Muscle layer of duodenum (tissue), 2 donors: ENCODE measurements at regions not wholly inside any gene's neighbourhood (a gene's known extent, or its start where the extent isn't known, plus 50 kb on each side); places are given as distances from the start of the nearest gene placed in this dataset.

Source experiments
- H3K27ac ChIP-seq: one replicate; pipeline ENCODE4 v1.7.0; 2013; ENCODE audit warnings: mild to moderate bottlenecking, low read length
- H3K27me3 ChIP-seq: one replicate; pipeline ENCODE4 v1.7.0; 2013; ENCODE audit warnings: low read depth, mild to moderate bottlenecking, control low read depth, low read length
- H3K36me3 ChIP-seq, 2 donors: one replicate each; pipeline ENCODE4 v1.7.0; 2013; ENCODE audit warnings: low read length in 2 of 2, control low read depth in 1 of 2, mild to moderate bottlenecking in 1 of 2; ENCODE audit not compliant: insufficient read depth in 2 of 2, control insufficient read depth in 1 of 2
- H3K4me1 ChIP-seq, 2 donors: one replicate each; pipeline ENCODE4 v1.7.0; 2013; ENCODE audit warnings: low read length in 2 of 2, mild to moderate bottlenecking in 2 of 2, control low read depth in 1 of 2, moderate library complexity in 1 of 2; ENCODE audit not compliant: insufficient read depth in 2 of 2, control insufficient read depth in 1 of 2
- H3K4me3 ChIP-seq, 2 donors: one replicate each; pipeline ENCODE4 v1.7.0; 2013; ENCODE audit warnings: low read length in 2 of 2, low read depth in 1 of 2, mild to moderate bottlenecking in 1 of 2
- H3K9me3 ChIP-seq, 2 donors: one replicate each; pipeline ENCODE4 v1.7.0; 2013; ENCODE audit warnings: low read length in 2 of 2, control low read depth in 1 of 2, mild to moderate bottlenecking in 1 of 2; ENCODE audit not compliant: control insufficient read depth in 1 of 2
- donor health status: healthy.

DNA sequence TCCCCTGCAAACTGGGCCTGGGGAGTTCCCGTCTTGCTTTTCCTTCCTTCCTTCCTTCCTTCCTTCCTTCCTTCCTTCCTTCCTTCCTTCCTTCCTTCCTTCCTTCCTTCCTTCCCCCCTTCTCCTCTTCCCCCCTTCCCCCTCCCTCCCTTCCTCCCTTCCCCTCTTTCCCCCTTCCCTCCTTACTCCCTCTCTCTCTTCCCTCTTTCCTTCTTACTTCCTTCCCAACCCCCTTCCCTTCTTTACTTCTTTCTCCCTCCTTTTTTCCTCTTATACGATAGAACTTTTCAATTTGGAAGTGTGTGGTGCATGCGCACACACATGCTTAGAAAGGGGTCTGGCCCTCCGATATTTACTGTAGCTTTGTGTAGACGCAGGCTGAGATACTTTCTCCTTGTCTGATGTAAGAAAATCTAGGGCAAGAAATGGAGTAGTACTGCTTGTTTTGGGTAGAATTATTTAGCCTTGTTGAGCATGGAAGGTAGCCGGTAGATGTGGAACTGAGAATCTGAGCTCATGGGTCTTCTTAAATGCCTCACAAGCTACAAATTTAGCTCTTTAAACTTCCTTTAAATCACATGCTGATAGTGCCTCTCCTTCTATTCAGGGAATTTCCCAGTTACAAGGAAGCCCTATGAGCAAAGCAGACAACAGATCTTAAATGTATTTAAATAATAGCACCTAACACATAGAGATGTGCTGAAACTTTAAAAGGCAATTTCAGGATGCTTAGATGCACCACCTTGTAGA lies 189.6 kb downstream of the GPAT3 start:
- H3K9me3 ChIP-seq, result peaks cover 0 to 2% of the 10 kb centered on the region in 2 donors
- no peaks in the 10 kb centered on the region for H3K4me1 ChIP-seq
- no peak overlapping the region for H3K27ac ChIP-seq
- H3K27me3 ChIP-seq, result no peaks in the 10 kb centered on the region
- no peak overlapping the region for H3K4me3 ChIP-seq
- no peaks in the 10 kb centered on the region for H3K36me3 ChIP-seq

DNA sequence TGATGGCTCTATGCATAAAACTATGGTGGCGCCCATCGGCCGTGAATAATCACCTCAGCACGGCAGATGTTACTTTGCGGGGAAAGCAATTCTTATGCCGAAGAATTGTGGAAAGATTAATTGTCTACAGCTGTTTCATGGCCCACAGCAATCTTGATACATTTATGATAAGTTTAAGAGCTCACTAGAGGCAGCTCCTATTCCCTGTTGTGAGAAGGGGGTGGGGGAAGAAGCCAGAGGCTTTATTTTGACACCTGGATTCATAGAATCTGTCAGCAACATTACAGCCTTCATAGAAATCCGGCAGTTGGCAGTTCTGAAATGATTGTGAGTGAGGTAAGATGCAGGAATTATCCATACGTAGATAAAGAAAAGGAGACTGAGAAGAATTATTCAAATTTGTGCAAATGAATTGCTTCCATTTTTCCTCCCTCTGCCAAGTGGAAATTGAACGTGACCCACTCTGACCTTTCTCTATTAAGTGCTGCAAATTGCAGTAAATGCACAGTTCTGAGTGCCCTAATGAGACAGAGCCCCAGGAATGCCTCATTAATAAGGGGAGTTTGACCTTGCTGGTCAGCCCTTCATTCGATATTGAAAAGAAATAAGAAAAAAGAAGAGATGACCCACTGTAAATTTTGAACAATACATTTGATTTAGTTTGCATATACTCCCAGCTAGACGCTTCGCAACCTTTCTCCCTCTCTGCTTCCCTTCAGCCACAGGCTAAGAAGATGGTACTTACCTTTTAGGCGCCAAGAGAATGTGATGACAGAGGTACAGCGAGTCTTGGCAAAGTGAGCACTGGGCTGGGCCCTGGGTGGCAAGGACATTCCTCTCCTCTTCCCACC lies 188.8 kb downstream of the GPAT3 start:
- Histone ChIP-seq H3K27me3 (no peaks in the 10 kb centered on the region), H3K36me3 (no peaks in the 10 kb centered on the region), H3K4me1 (no peaks in the 10 kb centered on the region), H3K4me3 (no peak overlapping the region), H3K9me3 (peaks cover 0 to 2% of the 10 kb centered on the region in 2 donors), H3K27ac (no peak overlapping the region)

DNA sequence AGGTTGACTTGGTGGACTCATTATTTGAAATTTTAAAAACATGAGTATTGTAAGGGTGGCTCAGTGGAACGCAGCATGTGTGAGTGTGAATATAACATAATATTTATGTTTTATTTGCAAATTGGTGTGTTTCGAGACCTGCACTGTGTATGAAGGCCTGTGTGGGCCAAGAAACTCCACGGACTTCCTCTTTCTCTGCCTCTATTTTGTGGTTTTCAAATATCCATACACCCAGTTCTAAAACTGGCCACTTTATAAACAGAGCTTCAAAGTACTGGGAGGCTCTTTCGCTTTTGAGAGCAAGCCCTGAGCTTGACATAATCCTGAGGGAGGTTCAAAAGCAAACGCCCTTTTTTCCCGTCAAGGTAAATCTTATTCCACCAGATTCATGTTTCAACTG lies 187.7 kb downstream of the GPAT3 start:
- no peak overlapping the region for H3K4me3 ChIP-seq
- no peaks in the 10 kb centered on the region for H3K27me3 ChIP-seq
- H3K9me3 ChIP-seq, result peaks cover 0 to 2% of the 10 kb centered on the region in 2 donors
- no peaks in the 10 kb centered on the region for H3K4me1 ChIP-seq
- H3K36me3 ChIP-seq, result no peaks in the 10 kb centered on the region
- no peak overlapping the region for H3K27ac ChIP-seq

DNA sequence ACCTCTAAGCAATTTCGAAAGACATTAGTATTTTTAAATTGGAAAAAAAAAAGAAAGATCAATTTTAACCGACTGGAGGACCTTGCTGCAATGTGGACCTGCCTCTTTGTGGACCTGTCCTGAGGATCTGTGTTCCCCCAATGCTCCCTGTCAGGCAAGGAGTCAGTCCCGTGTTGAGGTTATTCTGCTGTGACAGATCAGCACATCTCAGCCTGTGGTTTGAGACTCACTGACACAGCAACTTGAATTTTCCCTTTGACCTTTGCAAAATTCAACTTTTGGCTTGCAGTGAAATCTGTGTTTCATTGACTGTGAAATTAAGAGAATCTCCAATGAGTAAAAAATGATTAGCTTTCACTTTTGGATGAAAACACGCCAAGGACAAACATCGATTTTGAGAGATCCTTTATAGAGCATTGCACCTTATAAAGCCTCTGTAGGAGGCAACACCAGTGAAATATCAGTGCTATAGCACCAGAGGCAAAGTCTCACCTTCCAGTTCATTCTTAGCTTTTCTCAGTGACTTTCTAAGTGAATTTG lies 186.9 kb downstream of the GPAT3 start:
- Histone ChIP-seq H3K4me3 (no peak overlapping the region), H3K9me3 (no peaks in the 10 kb centered on the region), H3K36me3 (no peaks in the 10 kb centered on the region), H3K27ac (no peak overlapping the region), H3K4me1 (no peaks in the 10 kb centered on the region), H3K27me3 (no peaks in the 10 kb centered on the region)

DNA sequence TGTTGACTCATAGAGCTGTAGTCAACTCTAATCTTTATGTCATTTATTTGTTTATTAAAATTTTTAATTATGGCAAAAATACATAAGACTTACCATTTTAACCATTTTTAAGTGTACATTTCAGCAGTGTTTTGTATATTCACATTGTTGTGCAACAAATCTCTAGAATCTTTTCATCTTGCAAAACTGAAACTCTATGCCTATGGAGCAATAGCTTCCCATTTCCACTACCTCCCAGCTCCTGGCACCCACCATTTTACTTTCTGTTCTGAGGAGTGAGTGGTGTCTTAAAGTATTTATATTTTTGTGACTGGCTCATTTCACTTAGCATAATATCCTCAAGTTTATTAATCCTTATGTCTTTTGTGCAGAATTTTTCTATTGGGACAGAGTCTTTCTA lies 181.0 kb downstream of the GPAT3 start:
- Histone ChIP-seq H3K4me3 (no peak overlapping the region), H3K27me3 (no peaks in the 10 kb centered on the region), H3K36me3 (no peaks in the 10 kb centered on the region), H3K9me3 (no peaks in the 10 kb centered on the region), H3K4me1 (no peaks in the 10 kb centered on the region), H3K27ac (no peak overlapping the region)

DNA sequence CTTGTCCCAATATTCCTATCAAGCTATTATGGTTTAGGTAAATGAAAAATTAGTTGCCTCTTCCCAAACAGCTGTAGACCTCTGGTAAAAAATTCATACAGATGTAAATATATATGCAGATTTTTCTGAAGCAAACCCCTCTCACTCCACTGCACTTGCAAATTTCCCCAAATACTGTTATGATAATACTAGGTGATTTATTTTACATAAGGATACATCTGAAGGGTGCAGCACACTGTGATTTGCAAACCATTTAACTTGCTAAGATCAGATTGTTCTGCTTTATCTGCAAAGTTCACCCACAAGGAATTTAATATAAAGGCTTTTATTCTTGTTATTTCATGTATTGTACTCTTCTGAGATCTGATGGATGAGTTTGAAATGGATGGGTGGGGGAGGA lies 177.0 kb downstream of the GPAT3 start:
- Histone ChIP-seq H3K4me3 (no peak overlapping the region), H3K27me3 (no peaks in the 10 kb centered on the region)

DNA sequence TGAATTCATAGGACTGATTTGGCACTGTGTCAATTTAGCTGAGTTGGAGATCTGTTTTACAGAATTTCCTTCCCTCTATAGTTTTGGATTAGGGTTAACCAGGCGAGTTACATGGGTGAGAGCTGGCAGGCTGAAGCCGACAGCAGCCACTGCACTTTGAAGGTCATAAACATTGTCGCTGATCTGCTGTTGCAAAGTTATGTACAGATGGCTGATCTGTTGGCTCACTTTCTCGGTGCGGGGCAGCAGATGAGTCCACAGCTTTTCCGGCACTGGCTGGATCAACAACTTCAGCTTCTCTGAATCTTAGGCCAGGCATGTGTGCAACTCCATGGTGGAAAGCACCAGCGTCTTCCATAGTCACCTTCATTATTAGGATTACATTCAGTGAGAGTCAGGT lies 173.7 kb downstream of the GPAT3 start:
- Histone ChIP-seq H3K9me3 (no peaks in the 10 kb centered on the region), H3K36me3 (no peaks in the 10 kb centered on the region), H3K4me3 (no peak overlapping the region), H3K27ac (no peak overlapping the region), H3K27me3 (no peaks in the 10 kb centered on the region), H3K4me1 (no peaks in the 10 kb centered on the region)

More for the DNA sequence above, 177.0 kb downstream of the GPAT3 start:
- Histone ChIP-seq H3K27ac (no peak overlapping the region), H3K36me3 (no peaks in the 10 kb centered on the region), H3K9me3 (no peaks in the 10 kb centered on the region), H3K4me1 (no peaks in the 10 kb centered on the region)

DNA sequence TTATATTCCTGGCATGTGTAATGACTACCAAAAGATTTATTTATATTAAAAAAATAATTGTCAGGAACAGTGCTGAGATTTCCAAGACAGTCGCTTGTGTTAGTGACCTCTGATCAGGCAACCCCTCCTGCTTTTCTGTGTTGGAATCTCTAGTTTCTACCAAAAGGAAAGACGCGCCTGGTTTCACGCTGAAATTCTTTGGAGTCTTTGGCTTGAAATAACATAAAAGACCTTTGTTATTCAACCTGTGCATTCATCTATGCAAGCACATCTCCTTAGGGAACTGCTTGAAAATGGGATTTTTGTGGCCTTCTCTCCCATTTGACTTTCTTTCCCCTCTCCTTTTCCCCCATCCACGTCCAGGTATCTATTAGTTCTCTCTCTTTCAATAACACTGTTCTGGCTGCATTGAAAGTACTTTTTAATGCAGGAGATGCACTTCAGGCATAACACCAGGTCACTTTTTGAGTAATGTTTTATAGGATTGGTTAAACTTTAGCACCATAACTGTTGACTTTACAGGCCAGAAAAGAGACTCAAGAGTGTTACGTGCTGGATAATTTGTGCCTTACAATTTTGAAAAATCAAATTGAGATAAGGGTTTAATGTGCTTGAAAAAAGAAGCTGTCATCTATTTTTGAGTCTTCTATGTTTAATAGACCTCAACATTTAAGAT lies 172.7 kb downstream of the GPAT3 start:
- no peaks in the 10 kb centered on the region for H3K36me3 ChIP-seq
- H3K27me3 ChIP-seq, result no peaks in the 10 kb centered on the region
- H3K4me3 ChIP-seq, result no peak overlapping the region
- H3K4me1 ChIP-seq, result no peaks in the 10 kb centered on the region
- H3K27ac ChIP-seq, result no peak overlapping the region
- no peaks in the 10 kb centered on the region for H3K9me3 ChIP-seq

DNA sequence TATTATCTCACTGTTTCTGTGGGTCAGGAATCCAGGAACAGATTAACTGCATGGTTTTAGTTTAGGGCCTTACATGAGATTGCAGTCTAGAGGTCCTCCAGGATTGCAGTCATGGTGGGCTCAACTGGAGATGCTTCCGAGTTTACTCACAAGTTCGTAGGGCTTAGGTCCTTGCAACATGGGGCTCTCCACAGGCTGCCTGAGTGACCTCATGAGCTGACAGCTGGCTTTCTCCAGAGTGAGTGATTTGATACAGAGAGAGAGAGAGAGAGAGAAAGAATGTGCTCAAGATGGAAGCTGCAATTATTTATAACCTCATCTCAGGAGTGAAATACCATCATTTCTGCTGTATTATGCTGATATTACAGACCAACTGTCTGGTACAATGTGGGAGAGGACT lies 168.9 kb downstream of the GPAT3 start:
- no peaks in the 10 kb centered on the region for H3K4me1 ChIP-seq
- no peaks in the 10 kb centered on the region for H3K36me3 ChIP-seq
- no peak overlapping the region for H3K27ac ChIP-seq
- H3K9me3 ChIP-seq, result peaks cover 0 to 5% of the 10 kb centered on the region in 2 donors
- no peaks in the 10 kb centered on the region for H3K27me3 ChIP-seq
- no peak overlapping the region for H3K4me3 ChIP-seq

DNA sequence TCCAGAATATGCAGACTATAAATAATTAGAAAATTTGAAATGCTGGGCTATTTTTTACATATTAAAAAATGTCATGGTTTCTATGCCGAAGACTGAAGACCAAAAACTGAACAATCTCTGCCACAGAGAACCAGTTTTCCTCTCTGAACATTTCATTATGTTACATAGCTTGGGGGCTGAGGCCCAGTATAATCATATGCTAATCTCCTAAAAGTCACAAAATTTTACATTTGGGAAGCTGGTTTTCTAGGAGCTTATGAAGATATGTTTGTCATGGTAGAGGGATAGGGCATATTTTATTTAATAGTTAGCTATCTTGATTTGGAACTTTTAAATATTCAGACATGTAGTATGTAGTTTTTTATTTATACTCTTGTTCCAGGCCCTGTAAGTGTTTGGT lies 167.8 kb downstream of the GPAT3 start:
- H3K27ac ChIP-seq, result no peak overlapping the region
- no peaks in the 10 kb centered on the region for H3K4me1 ChIP-seq
- no peaks in the 10 kb centered on the region for H3K36me3 ChIP-seq
- no peaks in the 10 kb centered on the region for H3K27me3 ChIP-seq
- H3K4me3 ChIP-seq, result no peak overlapping the region
- H3K9me3 ChIP-seq, result peaks cover 0 to 5% of the 10 kb centered on the region in 2 donors

DNA sequence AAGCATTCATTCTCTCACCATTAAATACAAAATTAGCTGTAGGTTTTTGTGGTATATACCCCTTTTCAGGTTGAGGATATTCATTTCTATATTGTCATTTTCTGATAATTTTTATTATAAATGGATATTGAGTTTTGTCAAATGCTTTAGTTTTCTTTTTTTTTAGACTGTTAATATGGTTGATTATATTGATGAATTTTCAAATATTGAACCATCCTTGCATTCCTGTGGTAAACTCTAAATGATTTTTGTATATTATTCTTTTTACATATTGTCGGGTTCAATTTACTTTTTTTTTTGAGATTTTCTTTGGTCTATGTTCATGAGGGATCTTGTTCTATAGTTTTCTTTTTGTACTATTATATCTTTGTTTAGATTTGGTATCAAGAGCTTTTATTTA lies 165.1 kb downstream of the GPAT3 start:
- H3K4me3 ChIP-seq, result no peak overlapping the region
- peaks cover 0 to 5% of the 10 kb centered on the region in 2 donors for H3K9me3 ChIP-seq
- H3K27me3 ChIP-seq, result no peaks in the 10 kb centered on the region
- H3K36me3 ChIP-seq, result no peaks in the 10 kb centered on the region
- no peak overlapping the region for H3K27ac ChIP-seq
- no peaks in the 10 kb centered on the region for H3K4me1 ChIP-seq
